MM.1S (cell line): ENCODE measurements at regions not wholly inside any gene's neighbourhood (a gene's known extent, or its start where the extent isn't known, plus 50 kb on each side); places are given as distances from the start of the nearest gene placed in this dataset.

Experiments used
- DNase-seq: peaks from one replicate; pipeline ENCODE4 v3.0.0-alpha.2; 2015
- H2AFZ ChIP-seq: fragments of 300-600 bp; sonication (generic); 2 replicates; pipeline ENCODE4 v1.6.0; 2016; ENCODE audit warnings: antibody characterized with exemption, low read length
- H3F3A ChIP-seq: fragments of 300-600 bp; sonication (generic); 2 replicates; pipeline ENCODE4 v1.6.1; 2016; ENCODE audit warnings: mild to moderate bottlenecking, antibody characterized with exemption, low read length, moderate library complexity, mixed read lengths; ENCODE audit not compliant: insufficient read depth
- H3K27ac ChIP-seq: fragments of 300-600 bp; sonication (generic); 2 replicates; pipeline ENCODE4 v1.5.1; 2016; ENCODE audit warnings: mild to moderate bottlenecking, low read length
- H3K27me3 ChIP-seq: fragments of 300-600 bp; sonication (generic); replicated peaks from 2 replicates; pipeline ENCODE4 v1.6.0; 2016; ENCODE audit warnings: low read length; ENCODE audit not compliant: insufficient read depth
- H3K36me3 ChIP-seq: fragments of 300-600 bp; sonication (generic); replicated peaks from 2 replicates; pipeline ENCODE4 v1.6.1; 2016; ENCODE audit warnings: mild to moderate bottlenecking, low read length, mixed read lengths; ENCODE audit not compliant: insufficient read depth
- H3K4me1 ChIP-seq: fragments of 300-600 bp; sonication (generic); 2 replicates; pipeline ENCODE4 v1.6.1; 2016; ENCODE audit warnings: low read length, mixed read lengths
- H3K4me2 ChIP-seq: fragments of 300-600 bp; sonication (generic); 2 replicates; pipeline ENCODE4 v1.6.0; 2016; ENCODE audit warnings: low read depth, low read length
- H3K4me3 ChIP-seq: fragments of 300-600 bp; sonication (generic); 2 replicates; pipeline ENCODE4 v1.5.1; 2016; ENCODE audit warnings: low read length, mixed read lengths
- H3K79me2 ChIP-seq: fragments of 300-600 bp; sonication (generic); 2 replicates; pipeline ENCODE4 v1.6.1; 2016; ENCODE audit warnings: mixed run types, low read length, mixed read lengths
- H3K9ac ChIP-seq: fragments of 300-600 bp; sonication (generic); 2 replicates; pipeline ENCODE4 v1.6.1; 2016; ENCODE audit warnings: low read length, mixed read lengths
- H3K9me2 ChIP-seq: fragments of 300-600 bp; sonication (generic); replicated peaks from 2 replicates; pipeline ENCODE4 v1.6.1; 2016; ENCODE audit warnings: mild to moderate bottlenecking, low read length, mixed read lengths; ENCODE audit not compliant: insufficient read depth
- H3K9me3 ChIP-seq: fragments of 300-600 bp; sonication (generic); replicated peaks from 2 replicates; pipeline ENCODE4 v1.6.1; 2016; ENCODE audit warnings: mild to moderate bottlenecking, low read length, mixed read lengths; ENCODE audit not compliant: insufficient read depth
- H4K20me1 ChIP-seq: fragments of 300-600 bp; sonication (generic); 2 replicates; pipeline ENCODE4 v1.6.1; 2016; ENCODE audit warnings: mild to moderate bottlenecking, low read length, moderate library complexity, mixed read lengths; ENCODE audit not compliant: insufficient read depth
- CTCF ChIP-seq: fragments of 300-600 bp; sonication (generic); IDR thresholded peaks from 2 replicates; pipeline ENCODE4 v1.5.1; 2016; ENCODE audit warnings: antibody characterized with exemption, low read length, mixed read lengths
- EZH2 ChIP-seq: fragments of 300-600 bp; sonication (generic); optimal IDR thresholded peaks from 2 replicates; pipeline ENCODE3; 2017; ENCODE audit warnings: low read depth, mild to moderate bottlenecking, antibody characterized with exemption, low read length, mixed read lengths
- EZH2phosphoT487 ChIP-seq: fragments of 300-600 bp; sonication (generic); IDR thresholded peaks from 2 replicates; pipeline ENCODE4 v1.6.1; 2018; ENCODE audit warnings: antibody characterized with exemption, low read length

- no peak overlapping the region for H3K27ac ChIP-seq
- no peak for TF ChIP-seq EZH2phosphoT487
- no peak for TF ChIP-seq CTCF
- no peak for TF ChIP-seq EZH2
These were observed 171.1 kb downstream of the ZNF330 start for GRCh38 chr4:141391771-141392170.

GRCh38 chr4:141395246-141395830 is 174.6 kb downstream of the ZNF330 start:
- H3K27me3 ChIP-seq, result no peaks in the 10 kb centered on the region
- no peaks in the 10 kb centered on the region for H3K79me2 ChIP-seq

More at GRCh38 chr4:141391771-141392170, 171.1 kb downstream of the ZNF330 start:
- no peak for DNase-seq
- Histone ChIP-seq H3K36me3 (no peaks in the 10 kb centered on the region), H2AFZ (no peak overlapping the region), H3K4me2 (no peak overlapping the region), H3K4me1 (no peaks in the 10 kb centered on the region), H3F3A (no peaks in the 10 kb centered on the region), H3K79me2 (no peaks in the 10 kb centered on the region), H3K9me2 (no peaks in the 10 kb centered on the region), H3K9ac (no peak overlapping the region), H3K4me3 (no peak overlapping the region), H4K20me1 (no peaks in the 10 kb centered on the region), H3K9me3 (no peaks in the 10 kb centered on the region), H3K27me3 (no peaks in the 10 kb centered on the region)

GRCh38 chr4:141395919-141396318 is 175.2 kb downstream of the ZNF330 start:
- no peaks in the 10 kb centered on the region for H3K27me3 ChIP-seq
- no peaks in the 10 kb centered on the region for H3K36me3 ChIP-seq
- H3K9me3 ChIP-seq, result no peaks in the 10 kb centered on the region
- no peaks in the 10 kb centered on the region for H3F3A ChIP-seq
- no peak for DNase-seq
- no peaks in the 10 kb centered on the region for H3K4me1 ChIP-seq
- H4K20me1 ChIP-seq, result no peaks in the 10 kb centered on the region
- no peak overlapping the region for H3K27ac ChIP-seq
- no peak overlapping the region for H3K4me3 ChIP-seq
- no peak overlapping the region for H3K9ac ChIP-seq
- no peak overlapping the region for H2AFZ ChIP-seq
- TF ChIP-seq CTCF (no peak), EZH2phosphoT487 (no peak), EZH2 (no peak)
- no peaks in the 10 kb centered on the region for H3K79me2 ChIP-seq
- H3K9me2 ChIP-seq, result no peaks in the 10 kb centered on the region
- H3K4me2 ChIP-seq, result no peak overlapping the region

More at GRCh38 chr4:141395246-141395830, 174.6 kb downstream of the ZNF330 start:
- H3K9me2 ChIP-seq, result no peaks in the 10 kb centered on the region
- no peak overlapping the region for H3K4me2 ChIP-seq
- no peaks in the 10 kb centered on the region for H4K20me1 ChIP-seq
- H3F3A ChIP-seq, result no peaks in the 10 kb centered on the region
- DNase-seq, result no peak
- H3K4me1 ChIP-seq, result no peaks in the 10 kb centered on the region
- H3K27ac ChIP-seq, result no peak overlapping the region
- H3K9me3 ChIP-seq, result no peaks in the 10 kb centered on the region
- H3K4me3 ChIP-seq, result no peak overlapping the region
- H3K9ac ChIP-seq, result no peak overlapping the region
- H3K36me3 ChIP-seq, result no peaks in the 10 kb centered on the region
- H2AFZ ChIP-seq, result no peak overlapping the region
- no peak for TF ChIP-seq EZH2
- TF ChIP-seq EZH2phosphoT487, result no peak
- TF ChIP-seq CTCF, result no peak
